RPMI8226 (cell line): ENCODE measurements at regions not wholly inside any gene's neighbourhood (a gene's known extent, or its start where the extent isn't known, plus 50 kb on each side); places are given as distances from the start of the nearest gene placed in this dataset.

Experiments
- DNase-seq: peaks from one replicate; pipeline ENCODE4 v3.0.0-alpha.2; 2015

GRCh38 chr20:17810847-17811627 lies 111.3 kb downstream of the BANF2 start:
- peak; percentile 36 for DNase-seq

- peak; percentile 59 for DNase-seq
These were observed 110.4 kb downstream of the BANF2 start for GRCh38 chr20:17810062-17810631.

GRCh38 chr20:17809362-17810061 lies 109.7 kb downstream of the BANF2 start:
- no peak for DNase-seq

- DNase-seq: no peak
These were observed 109.0 kb downstream of the BANF2 start for GRCh38 chr20:17808782-17809181.

- DNase-seq: no peak
These were observed 108.6 kb downstream of the BANF2 start for GRCh38 chr20:17808357-17808756.

- DNase-seq: peak; percentile 42
These were observed 107.9 kb downstream of the BANF2 start for GRCh38 chr20:17807651-17808050.

- no peak for DNase-seq
These were observed 107.1 kb downstream of the BANF2 start for GRCh38 chr20:17806739-17807441.

GRCh38 chr20:17806107-17806506 lies 106.3 kb downstream of the BANF2 start:
- DNase-seq: no peak

- no peak for DNase-seq
These were observed 104.0 kb downstream of the BANF2 start for GRCh38 chr20:17803765-17804164.

- DNase-seq: no peak
These were observed 99.9 kb downstream of the BANF2 start for GRCh38 chr20:17799575-17800227.

- no peak for DNase-seq
These were observed 98.8 kb downstream of the BANF2 start for GRCh38 chr20:17798601-17799000.

- no peak for DNase-seq
These were observed 97.8 kb downstream of the BANF2 start for GRCh38 chr20:17797579-17797978.

GRCh38 chr20:17797161-17797560 lies 97.4 kb downstream of the BANF2 start:
- DNase-seq: no peak

GRCh38 chr20:17796091-17796563 lies 96.4 kb downstream of the BANF2 start:
- no peak for DNase-seq

- DNase-seq: peak; percentile 60
These were observed 95.8 kb downstream of the BANF2 start for GRCh38 chr20:17795501-17796071.

GRCh38 chr20:17795003-17795402 lies 95.2 kb downstream of the BANF2 start:
- DNase-seq: no peak

- DNase-seq: no peak
These were observed 94.6 kb downstream of the BANF2 start for GRCh38 chr20:17794400-17794799.

GRCh38 chr20:17793986-17794385 lies 94.2 kb downstream of the BANF2 start:
- DNase-seq: no peak

- DNase-seq: no peak
These were observed 90.5 kb downstream of the BANF2 start for GRCh38 chr20:17790296-17790695.

- no peak for DNase-seq
These were observed 88.0 kb downstream of the BANF2 start for GRCh38 chr20:17787816-17788215.

GRCh38 chr20:17786221-17786718 lies 86.5 kb downstream of the BANF2 start:
- no peak for DNase-seq
